H1 (cell line): ENCODE measurements at regions not wholly inside any gene's neighbourhood (a gene's known extent, or its start where the extent isn't known, plus 50 kb on each side); places are given as distances from the start of the nearest gene placed in this dataset.

Source experiments
- CTCF ChIA-PET: fragments of 300-600 bp; sonication (Branson Sonifier 250); formaldehyde crosslinking; loops from one replicate; lab custom pipeline; 2021; ENCODE audit not compliant: partially characterized antibody; lab: Charles Lee
- POLR2A ChIA-PET: fragments of 300-600 bp; sonication (Branson Sonifier 250); formaldehyde crosslinking; loops from one replicate; lab custom pipeline; 2021; ENCODE audit warnings: inconsistent platforms; ENCODE audit not compliant: partially characterized antibody; lab: Charles Lee
- DNase-seq, 2 experiments: peaks; one replicate each; pipeline versions ENCODE4 v3.0.0 to v3.0.0-alpha.2; 2010 to 2022; ENCODE audit warnings: low spot score in 2 of 2, low read depth in 1 of 2, mixed read lengths in 1 of 2
- FAIRE-seq: peaks from 2 replicates; lab custom pipeline; 2011; peaks lifted over from hg19 to GRCh38; lab: Jason Lieb, UNC
- H2AFZ ChIP-seq: 2 replicates; pipeline ENCODE4 v1.8.1; 2012; ENCODE audit warnings: low read length, inconsistent platforms
- H2AK5ac ChIP-seq: 2 replicates; pipeline ENCODE4 v1.6.1; 2013; ENCODE audit warnings: low read depth, low read length
- H2BK120ac ChIP-seq: replicated peaks from 2 replicates; pipeline ENCODE3; 2013; ENCODE audit warnings: low read depth, low read length, inconsistent platforms
- H2BK12ac ChIP-seq: 2 replicates; pipeline ENCODE4 v1.6.1; 2013; ENCODE audit warnings: low read depth, low read length
- H2BK15ac ChIP-seq: 2 replicates; pipeline ENCODE4 v1.6.1; 2013; ENCODE audit warnings: low read length
- H2BK20ac ChIP-seq: 2 replicates; pipeline ENCODE4 v1.6.1; 2013; ENCODE audit warnings: low read length
- H2BK5ac ChIP-seq: 2 replicates; pipeline ENCODE4 v1.6.1; 2013; ENCODE audit warnings: low read depth, low read length
- H3K14ac ChIP-seq: 2 replicates; pipeline ENCODE4 v1.6.1; 2013; ENCODE audit warnings: inconsistent platforms; ENCODE audit not compliant: insufficient read length
- H3K18ac ChIP-seq: 2 replicates; pipeline ENCODE4 v1.6.1; 2013; ENCODE audit warnings: low read length; ENCODE audit errors: extremely low read depth
- H3K23ac ChIP-seq: 2 replicates; pipeline ENCODE4 v1.6.1; 2013; ENCODE audit warnings: inconsistent platforms; ENCODE audit not compliant: insufficient read length
- H3K23me2 ChIP-seq: 2 replicates; pipeline ENCODE4 v1.6.1; 2013; ENCODE audit warnings: low read depth, low read length
- H3K27ac ChIP-seq: 2 replicates; pipeline ENCODE4 v1.6.1; 2011; ENCODE audit warnings: low read depth, low read length, inconsistent platforms
- H3K27me3 ChIP-seq, 4 experiments: replicated peaks in 1 of 4; 1 replicate in 1 of 4; 2 replicates in 3 of 4; pipeline versions ENCODE4 v1.6.1 to v1.8.1; 2011 to 2013; ENCODE audit warnings: low read length in 3 of 4, mild to moderate bottlenecking in 3 of 4, inconsistent platforms in 2 of 4, mixed read lengths in 2 of 4, moderate library complexity in 1 of 4; ENCODE audit not compliant: control insufficient read depth in 3 of 4, insufficient read depth in 3 of 4; ENCODE audit errors: extremely low read depth in 1 of 4
- H3K36me3 ChIP-seq, 4 experiments: 2 replicates each; pipeline versions ENCODE4 v1.6.1 to v1.8.1; 2011 to 2013; ENCODE audit warnings: mild to moderate bottlenecking in 4 of 4, low read length in 3 of 4, moderate library complexity in 2 of 4, control low read depth in 1 of 4, inconsistent platforms in 1 of 4; ENCODE audit not compliant: insufficient read depth in 4 of 4, control insufficient read depth in 2 of 4
- H3K4ac ChIP-seq: replicated peaks from 2 replicates; pipeline ENCODE3; 2013; ENCODE audit warnings: low read length, low read depth, mixed read lengths, inconsistent platforms; ENCODE audit not compliant: insufficient read length
- H3K4me1 ChIP-seq, 4 experiments: replicated peaks in 1 of 4; 1 replicate in 1 of 4; 2 replicates in 3 of 4; pipeline versions ENCODE4 v1.6.1 to v1.8.1; 2011 to 2013; ENCODE audit warnings: low read length in 3 of 4, inconsistent platforms in 2 of 4, mixed read lengths in 1 of 4; ENCODE audit not compliant: insufficient read depth in 4 of 4, control insufficient read depth in 3 of 4
- H3K4me2 ChIP-seq, 2 experiments: 2 replicates each; pipeline versions ENCODE4 v1.6.1 to v1.8.1; 2011 to 2013; ENCODE audit warnings: low read depth in 2 of 2, low read length in 2 of 2, control low read depth in 1 of 2, inconsistent platforms in 1 of 2, mild to moderate bottlenecking in 1 of 2; ENCODE audit not compliant: insufficient read depth in 1 of 2
- H3K4me3 ChIP-seq, 4 experiments: fragments of 200-600, 300-600 bp in 1 of 4; sonication (generic), shearing (Covaris generic), sonication (Bioruptor Twin) in 1 of 4; 2 replicates each; pipeline versions ENCODE4 v1.5.1 to v1.8.1; 2011 to 2016; ENCODE audit warnings: low read length in 4 of 4, low read depth in 3 of 4, control low read depth in 2 of 4, inconsistent platforms in 2 of 4, mild to moderate bottlenecking in 2 of 4, mixed read lengths in 1 of 4, moderate library complexity in 1 of 4; ENCODE audit not compliant: insufficient read depth in 2 of 4; ENCODE audit errors: extremely low read depth in 1 of 4
- H3K56ac ChIP-seq: replicated peaks from 2 replicates; pipeline ENCODE3; 2013; ENCODE audit warnings: low read depth, mild to moderate bottlenecking, mixed read lengths, low read length, inconsistent platforms; ENCODE audit not compliant: insufficient read length
- H3K79me1 ChIP-seq: 2 replicates; pipeline ENCODE4 v1.6.1; 2013; ENCODE audit warnings: low read depth, low read length, control low read depth
- H3K79me2 ChIP-seq, 2 experiments: 2 replicates each; pipeline versions ENCODE4 v1.6.1 to v1.8.1; 2012 to 2013; ENCODE audit warnings: low read length in 2 of 2, mild to moderate bottlenecking in 2 of 2, inconsistent platforms in 1 of 2; ENCODE audit not compliant: insufficient read depth in 2 of 2, control insufficient read depth in 1 of 2
- H3K9ac ChIP-seq, 4 experiments: replicated peaks in 1 of 4; 1 replicate in 1 of 4; 2 replicates in 3 of 4; pipeline versions ENCODE4 v1.6.1 to v1.8.1; 2011 to 2013; ENCODE audit warnings: low read depth in 3 of 4, low read length in 3 of 4, control low read depth in 2 of 4, mild to moderate bottlenecking in 2 of 4, moderate library complexity in 2 of 4, inconsistent platforms in 1 of 4; ENCODE audit errors: extremely low read depth in 1 of 4
- H3K9me3 ChIP-seq, 2 experiments: 2 replicates each; pipeline versions ENCODE4 v1.6.1 to v1.8.1; 2012 to 2013; ENCODE audit warnings: mild to moderate bottlenecking in 2 of 2, moderate library complexity in 2 of 2, control low read depth in 1 of 2, inconsistent platforms in 1 of 2, low read depth in 1 of 2, low read length in 1 of 2, mixed read lengths in 1 of 2; ENCODE audit not compliant: insufficient read depth in 2 of 2
- H4K20me1 ChIP-seq, 2 experiments: replicated peaks in 1 of 2; 2 replicates each; pipeline versions ENCODE3 to v1.8.1; 2011 to 2013; ENCODE audit warnings: inconsistent platforms in 2 of 2, low read length in 2 of 2, mild to moderate bottlenecking in 1 of 2; ENCODE audit not compliant: insufficient read depth in 2 of 2, control insufficient read depth in 1 of 2
- H4K5ac ChIP-seq: 2 replicates; pipeline ENCODE4 v1.6.1; 2013; ENCODE audit warnings: low read length, low read depth, mixed read lengths, inconsistent platforms; ENCODE audit not compliant: insufficient read length
- H4K8ac ChIP-seq: 2 replicates; pipeline ENCODE4 v1.8.0; 2013; ENCODE audit warnings: mild to moderate bottlenecking, moderate library complexity, low read length, inconsistent platforms; ENCODE audit not compliant: insufficient read depth; ENCODE audit errors: extremely low read depth
- H4K91ac ChIP-seq: replicated peaks from 2 replicates; pipeline ENCODE3; 2013; ENCODE audit warnings: low read length, mixed read lengths, inconsistent platforms; ENCODE audit not compliant: insufficient read length
- GABPA ChIP-seq: IDR thresholded peaks from 2 replicates; pipeline ENCODE4 v1.6.1; 2011; ENCODE audit warnings: mild to moderate bottlenecking, low read length, moderate library complexity, borderline replicate concordance; ENCODE audit not compliant: insufficient read depth
- MAX ChIP-seq: IDR thresholded peaks from 2 replicates; pipeline ENCODE4 v1.6.1; 2012; ENCODE audit warnings: inconsistent platforms
- RFX5 ChIP-seq: IDR thresholded peaks from 2 replicates; pipeline ENCODE4 v1.6.1; 2011; ENCODE audit warnings: low read depth, low read length, improper control_type of control experiment, borderline replicate concordance
- SUZ12 ChIP-seq: fragments of 200-600 bp; sonication (generic); IDR thresholded peaks from 2 replicates; pipeline ENCODE4 v1.6.1; 2012; ENCODE audit warnings: mild to moderate bottlenecking, inconsistent platforms, low read length, moderate library complexity, mixed read lengths
- TAF7 ChIP-seq: optimal IDR thresholded peaks from 2 replicates; pipeline ENCODE3; 2011; ENCODE audit warnings: low read depth, mild to moderate bottlenecking, inconsistent platforms, low read length, moderate library complexity, borderline replicate concordance
- TCF12 ChIP-seq: IDR thresholded peaks from 2 replicates; pipeline ENCODE4 v1.6.1; 2011; ENCODE audit warnings: low read depth, mild to moderate bottlenecking, low read length
- WGBS, 2 experiments: shearing (Covaris generic) in 1 of 2; methylation state at CpG; one replicate each; pipeline versions ENCODE4 v1.1.6 to v1.1.7; 2013 to 2015; ENCODE audit warnings: low lambda C conversion rate in 2 of 2, mixed read lengths in 2 of 2, inconsistent platforms in 1 of 2, low coverage in 1 of 2, missing lambda C conversion rate in 1 of 2; ENCODE audit not compliant: insufficient replicate concordance in 2 of 2, insufficient coverage in 1 of 2, insufficient read length in 1 of 2; ENCODE audit errors: extremely low coverage in 1 of 2, missing lambda C conversion rate in 1 of 2; 5-methylcytosine and 5-hydroxymethylcytosine counted together

DNA sequence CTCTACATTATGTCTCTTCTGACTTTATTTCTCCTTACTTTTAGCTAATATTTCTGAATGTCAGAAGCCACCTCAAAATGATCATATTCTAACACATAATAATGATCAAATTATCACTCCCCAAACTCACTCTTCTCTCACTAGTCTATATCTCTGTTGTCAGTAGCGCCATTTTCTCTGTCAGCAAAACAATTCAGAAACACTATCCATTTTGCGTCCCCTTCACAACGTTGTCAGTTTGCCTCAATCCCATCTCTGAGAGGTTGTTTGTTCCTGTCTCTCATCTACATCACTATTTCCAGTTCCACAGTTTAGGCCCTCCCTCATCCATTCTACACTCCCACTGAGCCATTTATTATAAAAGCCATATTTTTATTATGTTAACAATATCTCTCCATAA, 1376.3 kb upstream of the ACVR2A start:
- Histone ChIP-seq H3K23ac (no peak overlapping the region), H3K27ac (no peak overlapping the region), H3K79me2 (no peaks in the 10 kb centered on the region), H4K5ac (no peak overlapping the region), H3K27me3 (no peaks in the 10 kb centered on the region), H3K9me3 (no peaks in the 10 kb centered on the region), H3K4me2 (no peak overlapping the region), H3K18ac (no peak overlapping the region), H3K9ac (no peak overlapping the region), H2AK5ac (no peak overlapping the region), H2AFZ (no peak overlapping the region), H3K23me2 (no peaks in the 10 kb centered on the region), H2BK12ac (no peak overlapping the region), H4K20me1 (no peaks in the 10 kb centered on the region), H3K79me1 (no peaks in the 10 kb centered on the region), H3K4me3 (no peak overlapping the region), H2BK5ac (no peak overlapping the region), H3K4ac (no peak overlapping the region), H4K8ac (no peak overlapping the region), H3K14ac (no peak overlapping the region), H2BK20ac (no peak overlapping the region), H2BK120ac (no peak overlapping the region), H4K91ac (no peak overlapping the region), H2BK15ac (no peak overlapping the region), H3K56ac (no peak overlapping the region), H3K36me3 (no peaks in the 10 kb centered on the region), H3K4me1 (no peaks in the 10 kb centered on the region)
- ChIA-PET POLR2A (no interaction called here), CTCF (no interaction called here)
- FAIRE-seq (no peak), DNase-seq (no peak)
- 88% methylated on average over 3 of the region's 3 CpGs; no CpG with 5 or more reads in 1 of the 2 experiments for WGBS, 2 experiments
- TF ChIP-seq TAF7, result no peak
- no peak for TF ChIP-seq TCF12
- TF ChIP-seq RFX5, result no peak
- TF ChIP-seq SUZ12, result no peak
- TF ChIP-seq GABPA, result no peak
- no peak for TF ChIP-seq MAX
